Erythroblast (primary cell): ENCODE measurements at regions not wholly inside any gene's neighbourhood (a gene's known extent, or its start where the extent isn't known, plus 50 kb on each side); places are given as distances from the start of the nearest gene placed in this dataset.

Experiments
- GATA1 ChIP-seq: IDR thresholded peaks from 2 replicates; pipeline ENCODE4 v1.6.1; 2011; ENCODE audit warnings: low read depth, mild to moderate bottlenecking, control low read depth, low read length, moderate library complexity
- POLR2A ChIP-seq: IDR thresholded peaks from 2 replicates; pipeline ENCODE4 v1.6.1; 2011; ENCODE audit warnings: mild to moderate bottlenecking, low read length

DNA sequence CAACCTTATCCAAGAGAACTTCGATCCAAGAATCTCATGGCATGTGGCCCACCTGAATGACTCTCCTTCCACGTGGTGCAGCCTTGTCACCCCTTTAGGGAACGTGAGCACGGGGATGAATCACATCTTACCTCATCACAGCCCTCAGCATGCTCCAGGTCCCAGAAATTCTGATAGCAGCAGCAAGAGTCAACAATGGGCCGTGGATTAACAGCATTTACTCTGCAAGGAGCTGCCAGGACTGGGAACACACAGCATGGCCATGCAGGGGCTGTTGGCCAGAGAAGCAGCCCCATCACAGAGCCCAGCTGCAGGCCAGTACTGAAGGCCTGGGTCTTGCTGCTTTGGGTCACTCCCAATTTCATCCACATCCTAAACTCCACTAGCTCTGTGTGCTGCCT is 150.4 kb downstream of the C5orf15 start:
- TF ChIP-seq POLR2A (no peak), GATA1 (no peak)
